GOT3 (cell line): ENCODE measurements at regions not wholly inside any gene's neighbourhood (a gene's known extent, or its start where the extent isn't known, plus 50 kb on each side); places are given as distances from the start of the nearest gene placed in this dataset.

Experiments
- DNase-seq: peaks from one replicate; lab custom pipeline; 2025; ENCODE audit warnings: mixed read lengths; lab: John Stamatoyannopoulos, UW

GRCh38 chr10:43869669-43870322 is 221.1 kb upstream of the ZNF32 start:
- no peak for DNase-seq

GRCh38 chr10:43868952-43869351 is 220.3 kb upstream of the ZNF32 start:
- DNase-seq = no peak

GRCh38 chr10:43867667-43868565 is 219.2 kb upstream of the ZNF32 start:
- DNase-seq = no peak

GRCh38 chr10:43867113-43867512 is 218.4 kb upstream of the ZNF32 start:
- no peak for DNase-seq

- no peak for DNase-seq
Measured at GRCh38 chr10:43866712-43867111, 218.0 kb upstream of the ZNF32 start.

GRCh38 chr10:43865265-43866135 is 216.8 kb upstream of the ZNF32 start:
- no peak for DNase-seq

- DNase-seq = no peak
Measured at GRCh38 chr10:43864656-43865055, 216.0 kb upstream of the ZNF32 start.

GRCh38 chr10:43863859-43864591 is 215.3 kb upstream of the ZNF32 start:
- no peak for DNase-seq

GRCh38 chr10:43863270-43863669 is 214.6 kb upstream of the ZNF32 start:
- no peak for DNase-seq

GRCh38 chr10:43862756-43863155 is 214.1 kb upstream of the ZNF32 start:
- no peak for DNase-seq

GRCh38 chr10:43861966-43862751 is 213.5 kb upstream of the ZNF32 start:
- DNase-seq = no peak

- DNase-seq = no peak
Measured at GRCh38 chr10:43859016-43859525, 210.4 kb upstream of the ZNF32 start.

GRCh38 chr10:43857931-43858315 is 209.2 kb upstream of the ZNF32 start:
- no peak for DNase-seq

- no peak for DNase-seq
Measured at GRCh38 chr10:43857206-43857930, 208.7 kb upstream of the ZNF32 start.

- DNase-seq = no peak
Measured at GRCh38 chr10:43856299-43856698, 207.6 kb upstream of the ZNF32 start.

GRCh38 chr10:43855667-43856210 is 207.1 kb upstream of the ZNF32 start:
- no peak for DNase-seq

- no peak for DNase-seq
Measured at GRCh38 chr10:43854007-43854406, 205.3 kb upstream of the ZNF32 start.

- no peak for DNase-seq
Measured at GRCh38 chr10:43853369-43853768, 204.7 kb upstream of the ZNF32 start.

- DNase-seq = no peak
Measured at GRCh38 chr10:43852644-43853214, 204.0 kb upstream of the ZNF32 start.
